B cell (primary cell): ENCODE measurements at regions not wholly inside any gene's neighbourhood (a gene's known extent, or its start where the extent isn't known, plus 50 kb on each side); places are given as distances from the start of the nearest gene placed in this dataset.

ENCODE experiments used
- ATAC-seq: fragments of 200-7000 bp; cut with Tn5 transposase; one replicate; pipeline ENCODE4 v1.10.0; 2021; ENCODE audit warnings: low read depth, mild to moderate bottlenecking, moderate number of reproducible peaks, moderate library complexity
- CTCF ChIA-PET: fragments of 350-600 bp; sonication (Branson Sonifier 250); formaldehyde crosslinking; loops from one replicate; lab custom pipeline; 2021; ENCODE audit warnings: antibody characterized with exemption, inconsistent platforms; lab: Charles Lee
- POLR2A ChIA-PET: fragments of 350-600 bp; sonication (Branson Sonifier 250); formaldehyde crosslinking; loops from one replicate; lab custom pipeline; 2021; ENCODE audit warnings: antibody characterized with exemption; lab: Charles Lee
- DNase-seq: peaks from one replicate; pipeline ENCODE4 v3.0.0; 2013
- H2AFZ ChIP-seq: 2 replicates; pipeline ENCODE4 v1.6.1; 2012; ENCODE audit warnings: mild to moderate bottlenecking, low read depth, low read length; ENCODE audit not compliant: insufficient read depth, poor library complexity, severe bottlenecking
- H3K27ac ChIP-seq, 2 donors: 1 replicate in 1 of 2; 2 replicates in 1 of 2; pipeline ENCODE4 v1.5.1; 2012 to 2013; ENCODE audit warnings: low read length in 2 of 2, mild to moderate bottlenecking in 2 of 2, moderate library complexity in 1 of 2
- H3K27me3 ChIP-seq, 4 experiments: fragments of 200-600 bp in 1 of 4; sonication (generic) in 1 of 4; replicated peaks in 1 of 4; 1 replicate in 2 of 4; 2 replicates in 2 of 4; pipeline versions ENCODE4 v1.6.1 to v1.7.0; 2013 to 2016; ENCODE audit warnings: low read length in 3 of 4, mild to moderate bottlenecking in 2 of 4, mixed read lengths in 1 of 4, moderate library complexity in 1 of 4; ENCODE audit not compliant: insufficient read depth in 4 of 4, control insufficient read depth in 3 of 4; ENCODE audit errors: control extremely low read depth in 1 of 4
- H3K36me3 ChIP-seq, 2 experiments: replicated peaks in 1 of 2; 1 replicate in 1 of 2; 2 replicates in 1 of 2; pipeline versions ENCODE4 v1.6.1 to v1.7.1; 2013; ENCODE audit warnings: low read length in 1 of 2; ENCODE audit not compliant: insufficient read depth in 2 of 2, control insufficient read depth in 1 of 2; ENCODE audit errors: control extremely low read depth in 1 of 2, extremely low read depth in 1 of 2
- H3K4me1 ChIP-seq, 2 donors: fragments of 200-600 bp in 1 of 2; sonication (generic) in 1 of 2; 1 replicate in 1 of 2; 2 replicates in 1 of 2; pipeline versions ENCODE4 v1.5.1 to v1.6.1; 2013 to 2017; ENCODE audit warnings: low read length in 2 of 2; ENCODE audit not compliant: control insufficient read depth in 2 of 2, insufficient read depth in 2 of 2
- H3K4me2 ChIP-seq: replicated peaks from 2 replicates; pipeline ENCODE3; 2012; ENCODE audit warnings: mild to moderate bottlenecking, low read depth, low read length; ENCODE audit not compliant: poor library complexity, severe bottlenecking
- H3K4me3 ChIP-seq, 5 experiments: fragments of 200-600 bp in 1 of 5; sonication (generic) in 1 of 5; 1 replicate in 3 of 5; 2 replicates in 2 of 5; pipeline versions ENCODE4 v1.5.1 to v1.7.0; 2011 to 2016; ENCODE audit warnings: low read length in 4 of 5, mild to moderate bottlenecking in 4 of 5, low read depth in 2 of 5, control low read depth in 1 of 5, moderate library complexity in 1 of 5; ENCODE audit not compliant: insufficient read depth in 1 of 5; ENCODE audit errors: control extremely low read depth in 1 of 5, extremely low read depth in 1 of 5
- H3K79me2 ChIP-seq: fragments of 200-600 bp; sonication (generic); one replicate; pipeline ENCODE4 v1.6.0; 2016; ENCODE audit warnings: low read length; ENCODE audit not compliant: control insufficient read depth, insufficient read depth
- H3K9ac ChIP-seq: fragments of 200-600 bp; sonication (generic); 2 replicates; pipeline ENCODE4 v1.6.1; 2017; ENCODE audit warnings: mild to moderate bottlenecking, low read length, moderate library complexity
- H3K9me3 ChIP-seq, 3 donors: one replicate each; pipeline versions ENCODE4 v1.6.1 to v1.7.1; 2013; ENCODE audit warnings: low read length in 2 of 3; ENCODE audit not compliant: control insufficient read depth in 2 of 3, insufficient read depth in 1 of 3; ENCODE audit errors: control extremely low read depth in 1 of 3
- H4K20me1 ChIP-seq: 2 replicates; pipeline ENCODE4 v1.6.0; 2012; ENCODE audit warnings: mild to moderate bottlenecking, low read length; ENCODE audit not compliant: insufficient read depth, control insufficient read depth, poor library complexity, severe bottlenecking
- H3K27ac Mint-ChIP-seq: one replicate; pipeline ENCODE4 v1.8.0; 2021; ENCODE audit warnings: mixed read lengths
- H3K27me3 Mint-ChIP-seq: one replicate; pipeline ENCODE4 v1.8.0; 2021; ENCODE audit warnings: mixed read lengths
- H3K4me1 Mint-ChIP-seq: one replicate; pipeline ENCODE4 v1.8.0; 2021; ENCODE audit warnings: mixed read lengths
- H3K4me3 Mint-ChIP-seq: one replicate; pipeline ENCODE4 v1.8.0; 2021; ENCODE audit warnings: mixed read lengths
- H3K9me3 Mint-ChIP-seq: one replicate; pipeline ENCODE4 v1.8.0; 2022; ENCODE audit warnings: mixed read lengths; ENCODE audit not compliant: insufficient read depth
- CTCF ChIP-seq: fragments of 200-600 bp; IDR thresholded peaks from one replicate; pipeline ENCODE4 v1.8.0; 2022; ENCODE audit warnings: antibody characterized with exemption, mild to moderate bottlenecking
- EZH2 ChIP-seq: IDR thresholded peaks from 2 replicates; pipeline ENCODE4 v1.6.1; 2012; ENCODE audit warnings: borderline replicate concordance, low read depth, mild to moderate bottlenecking, moderate library complexity, low read length; ENCODE audit not compliant: insufficient read depth, poor library complexity, severe bottlenecking
- WGBS: methylation state at CpG from one replicate; pipeline ENCODE4 v1.1.5; 2013; ENCODE audit warnings: missing lambda C conversion rate; ENCODE audit not compliant: insufficient coverage; 5-methylcytosine and 5-hydroxymethylcytosine counted together
- intact Hi-C: fragments of 100-400 bp; cut with micrococcal nuclease; formaldehyde crosslinking; loops from one replicate; pipeline ENCODE4 v1.10.0; 2022

- Mint-ChIP-seq H3K9me3 (no peaks in the 10 kb centered on the region), H3K27ac (peak overlapping the region; percentile 15), H3K27me3 (peaks cover 9% of the 10 kb centered on the region), H3K4me3 (no peak overlapping the region), H3K4me1 (no peaks in the 10 kb centered on the region)
- no peak for TF ChIP-seq EZH2
- no peak for TF ChIP-seq CTCF
- intact Hi-C loops: no loop called here
- 56% methylated on average over 7 of the region's 18 CpGs for WGBS
- H3K79me2 ChIP-seq: no peaks in the 10 kb centered on the region
- H3K4me3 ChIP-seq: no peak overlapping the region
- H3K9ac ChIP-seq: no peak overlapping the region
- ChIA-PET CTCF (no interaction called here), POLR2A (no interaction called here)
- H4K20me1 ChIP-seq: no peaks in the 10 kb centered on the region
- H3K36me3 ChIP-seq: no peaks in the 10 kb centered on the region
- H2AFZ ChIP-seq: no peak overlapping the region
- no peak overlapping the region for H3K4me2 ChIP-seq
- DNase-seq (no peak), ATAC-seq (no peak)
- H3K27ac ChIP-seq: no peak overlapping the region
- H3K4me1 ChIP-seq: no peaks in the 10 kb centered on the region
- H3K9me3 ChIP-seq: no peaks in the 10 kb centered on the region
- H3K27me3 ChIP-seq: no peaks in the 10 kb centered on the region
Measured at GRCh38 chr17:72465191-72466024, 344.6 kb downstream of the SOX9 start.

- no peaks in the 10 kb centered on the region for H3K9me3 Mint-ChIP-seq
- CTCF ChIA-PET: no interaction called here
- no peak overlapping the region for H3K9ac ChIP-seq
- no peak overlapping the region for H3K4me2 ChIP-seq
- H2AFZ ChIP-seq: no peak overlapping the region
- H3K4me1 ChIP-seq: no peaks in the 10 kb centered on the region
- no peak overlapping the region for H3K4me3 Mint-ChIP-seq
- TF ChIP-seq EZH2: no peak
- TF ChIP-seq CTCF: no peak
- POLR2A ChIA-PET: no interaction called here
- no peak overlapping the region for H3K27ac Mint-ChIP-seq
- H3K9me3 ChIP-seq: no peaks in the 10 kb centered on the region
- H3K36me3 ChIP-seq: no peaks in the 10 kb centered on the region
- DNase-seq (no peak), ATAC-seq (no peak)
- no peak overlapping the region for H3K4me3 ChIP-seq
- no peaks in the 10 kb centered on the region for H3K4me1 Mint-ChIP-seq
- no peaks in the 10 kb centered on the region for H4K20me1 ChIP-seq
- peaks cover 9% of the 10 kb centered on the region for H3K27me3 Mint-ChIP-seq
- H3K79me2 ChIP-seq: no peaks in the 10 kb centered on the region
- no peak overlapping the region for H3K27ac ChIP-seq
- H3K27me3 ChIP-seq: no peaks in the 10 kb centered on the region
- intact Hi-C loops: no loop called here
Measured at GRCh38 chr17:72466199-72466598, 345.4 kb downstream of the SOX9 start.
